ENCODE measurements at regions not wholly inside any gene's neighbourhood (a gene's known extent, or its start where the extent isn't known, plus 50 kb on each side); places are given as distances from the start of the nearest gene placed in this dataset.

DNA sequence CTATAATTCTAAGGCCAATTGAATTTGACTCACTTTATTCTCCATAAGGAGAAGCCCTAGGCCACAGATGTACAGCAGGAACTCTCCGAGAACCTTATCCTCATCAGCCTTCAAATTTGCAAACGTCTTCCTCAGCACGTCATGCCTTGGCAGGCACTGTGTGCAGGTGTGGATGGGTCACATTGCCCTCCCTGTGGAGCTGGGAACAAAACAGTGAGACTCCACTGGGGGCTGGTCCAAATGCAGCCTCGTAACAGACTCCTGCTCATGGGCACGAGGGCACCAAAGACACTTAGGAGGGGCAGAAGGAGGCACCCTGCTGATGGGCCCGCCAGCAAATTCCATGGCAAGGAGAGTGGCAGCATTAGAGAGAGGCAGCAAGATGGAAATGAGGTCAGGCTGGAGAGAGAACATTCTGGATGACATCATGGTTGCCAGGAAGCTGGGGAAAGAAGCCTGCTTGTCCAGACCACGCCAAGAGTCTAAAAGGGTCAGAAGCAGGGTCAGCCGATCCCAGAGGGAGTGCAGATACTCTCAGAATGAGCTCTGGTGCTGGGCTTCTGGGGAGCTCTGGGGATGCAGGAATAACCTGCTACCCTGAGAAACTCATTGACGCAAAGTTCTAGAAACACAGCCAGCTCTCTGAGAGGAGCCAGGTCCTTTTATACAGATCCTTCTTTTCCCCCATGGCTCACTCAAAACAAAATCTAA lies 242.2 kb downstream of the B3GLCT start:
- no peak for TF ChIP-seq CTCF (IDR thresholded peaks at IDR 0.05)
- no peak overlapping the region for H3K27ac ChIP-seq

DNA sequence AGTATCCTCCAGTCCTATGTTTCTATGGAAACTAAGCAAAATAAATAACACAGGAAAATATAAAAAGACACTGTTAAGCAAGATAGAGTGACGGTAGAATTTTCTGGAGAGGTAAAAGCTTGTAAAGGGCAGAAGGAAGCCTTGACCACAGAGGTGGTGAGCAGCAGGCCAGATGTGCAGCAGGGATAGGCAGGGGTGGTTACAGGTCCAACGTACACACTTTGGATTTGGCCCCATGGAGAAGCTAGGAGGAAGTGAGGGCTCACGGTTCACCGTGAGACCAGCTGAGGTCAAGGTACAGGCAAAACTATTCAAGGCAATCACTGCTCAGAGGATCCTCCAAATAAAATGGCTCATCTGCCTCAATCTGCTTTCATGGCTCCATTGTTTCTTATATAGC lies 242.8 kb downstream of the B3GLCT start:
- DNase-seq (ENCODE audit: low spot score in 2 of 2), result no peak
- TF ChIP-seq CTCF (IDR thresholded peaks at IDR 0.05), result no peak
- Histone ChIP-seq H3K4me3 (no peak overlapping the region), H3K27ac (no peak overlapping the region), H3K9me3 (no peaks in the 10 kb centered on the region), H3K36me3 (no peaks in the 10 kb centered on the region), H3K4me1 (no peaks in the 10 kb centered on the region), H3K27me3 (no peaks in the 10 kb centered on the region)
- intact Hi-C loops (cut with DNase I), result no loop called here

More for the DNA sequence above, 242.2 kb downstream of the B3GLCT start:
- no peak for DNase-seq (ENCODE audit: low spot score in 2 of 2)
- Histone ChIP-seq H3K9me3 (no peaks in the 10 kb centered on the region), H3K4me1 (no peaks in the 10 kb centered on the region), H3K36me3 (no peaks in the 10 kb centered on the region), H3K27me3 (no peaks in the 10 kb centered on the region), H3K4me3 (no peak overlapping the region)
- intact Hi-C loops (cut with DNase I), result no loop called here

DNA sequence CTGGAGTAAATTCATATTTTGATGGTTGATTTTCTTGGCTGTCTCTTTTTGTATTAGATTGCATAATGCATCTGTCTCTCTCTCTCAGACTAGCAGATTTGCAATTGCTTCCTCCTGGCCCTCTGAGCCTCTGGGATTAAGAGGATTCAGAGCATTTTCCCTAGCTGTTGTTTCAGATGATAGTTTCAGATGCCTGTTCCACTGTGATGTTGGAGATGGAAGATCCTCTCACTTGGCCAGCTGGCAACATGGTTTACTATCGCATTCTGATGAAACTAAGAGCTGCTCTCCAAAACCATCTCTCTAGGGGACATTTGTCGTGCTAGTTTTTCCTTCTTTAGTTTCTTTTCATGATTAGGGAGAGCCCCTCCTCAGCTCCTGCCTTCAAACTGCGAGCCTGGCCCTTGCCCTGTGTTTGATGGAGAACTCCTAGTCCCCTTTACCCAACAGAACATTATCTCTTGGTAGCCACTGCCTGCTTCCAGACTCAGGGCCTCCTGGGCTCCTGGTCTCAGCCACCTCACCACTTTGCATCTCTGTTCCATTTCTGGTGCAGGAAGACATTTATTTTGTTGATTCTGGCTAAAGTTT lies 244.6 kb downstream of the B3GLCT start:
- Histone ChIP-seq H3K4me1 (no peaks in the 10 kb centered on the region), H3K4me3 (no peak overlapping the region), H3K27ac (no peak overlapping the region), H3K9me3 (no peaks in the 10 kb centered on the region), H3K36me3 (no peaks in the 10 kb centered on the region), H3K27me3 (no peaks in the 10 kb centered on the region)
- DNase-seq (ENCODE audit: low spot score in 2 of 2), result no peak
- intact Hi-C loops (cut with DNase I), result no loop called here
- TF ChIP-seq CTCF (IDR thresholded peaks at IDR 0.05), result no peak

GRCh38 chr13:31452525-31452924 lies 252.8 kb downstream of the B3GLCT start:
- intact Hi-C loops (cut with DNase I), result no loop called here

GRCh38 chr13:31455581-31455980 lies 255.8 kb downstream of the B3GLCT start:
- Histone ChIP-seq H3K4me1 (no peaks in the 10 kb centered on the region), H3K4me3 (no peak overlapping the region), H3K27ac (no peak overlapping the region), H3K36me3 (no peaks in the 10 kb centered on the region), H3K9me3 (no peaks in the 10 kb centered on the region), H3K27me3 (no peaks in the 10 kb centered on the region)
- no peak for DNase-seq (ENCODE audit: low spot score in 2 of 2)
- TF ChIP-seq CTCF (IDR thresholded peaks at IDR 0.05), result no peak
- intact Hi-C loops (cut with DNase I), result no loop called here

More at GRCh38 chr13:31452525-31452924, 252.8 kb downstream of the B3GLCT start:
- H3K27ac ChIP-seq, result no peak overlapping the region
- no peaks in the 10 kb centered on the region for H3K27me3 ChIP-seq
- no peaks in the 10 kb centered on the region for H3K36me3 ChIP-seq
- H3K9me3 ChIP-seq, result no peaks in the 10 kb centered on the region
- no peak for TF ChIP-seq CTCF (IDR thresholded peaks at IDR 0.05)
- H3K4me3 ChIP-seq, result no peak overlapping the region
- no peaks in the 10 kb centered on the region for H3K4me1 ChIP-seq
- no peak for DNase-seq (ENCODE audit: low spot score in 2 of 2)

Measured in ascending aorta (tissue), 2 donors.